ENCODE measurements at regions not wholly inside any gene's neighbourhood (a gene's known extent, or its start where the extent isn't known, plus 50 kb on each side); places are given as distances from the start of the nearest gene placed in this dataset.

GRCh38 chr4:188409851-188410250 is 270.6 kb downstream of the TRIML1 start:
- H3K27me3 ChIP-seq = no peaks in the 10 kb centered on the region
- no peak for TF ChIP-seq CTCF (IDR thresholded peaks at IDR 0.05)
- H3K27ac ChIP-seq = no peak overlapping the region
- H3K36me3 ChIP-seq = no peaks in the 10 kb centered on the region
- no peaks in the 10 kb centered on the region for H3K4me1 ChIP-seq (ENCODE audit: control insufficient read depth in 1 of 2, insufficient read depth in 1 of 2, low read depth in 1 of 2, low read length in 1 of 2)
- no peak overlapping the region for H3K4me3 ChIP-seq (ENCODE audit: low read depth in 1 of 2, low read length in 1 of 2)
- H3K9me3 ChIP-seq = peaks cover 3% of the 10 kb centered on the region

- no peaks in the 10 kb centered on the region for H3K4me1 ChIP-seq (ENCODE audit: control insufficient read depth in 1 of 2, insufficient read depth in 1 of 2, low read depth in 1 of 2, low read length in 1 of 2)
- H3K36me3 ChIP-seq = no peaks in the 10 kb centered on the region
- no peak overlapping the region for H3K27ac ChIP-seq
- H3K4me3 ChIP-seq (ENCODE audit: low read depth in 1 of 2, low read length in 1 of 2) = no peak overlapping the region
- H3K9me3 ChIP-seq = peaks cover 3% of the 10 kb centered on the region
- no peaks in the 10 kb centered on the region for H3K27me3 ChIP-seq
- TF ChIP-seq CTCF (IDR thresholded peaks at IDR 0.05) = no peak
These were observed 272.6 kb downstream of the TRIML1 start for GRCh38 chr4:188411805-188412204.

- no peak overlapping the region for H3K27ac ChIP-seq
- peaks cover 3% of the 10 kb centered on the region for H3K9me3 ChIP-seq
- H3K27me3 ChIP-seq = no peaks in the 10 kb centered on the region
- H3K36me3 ChIP-seq = no peaks in the 10 kb centered on the region
- H3K4me3 ChIP-seq (ENCODE audit: low read depth in 1 of 2, low read length in 1 of 2) = no peak overlapping the region
- no peaks in the 10 kb centered on the region for H3K4me1 ChIP-seq (ENCODE audit: control insufficient read depth in 1 of 2, insufficient read depth in 1 of 2, low read depth in 1 of 2, low read length in 1 of 2)
- no peak for TF ChIP-seq CTCF (IDR thresholded peaks at IDR 0.05)
These were observed 273.3 kb downstream of the TRIML1 start for GRCh38 chr4:188412499-188412898.

- H3K27me3 ChIP-seq = no peaks in the 10 kb centered on the region
- no peaks in the 10 kb centered on the region for H3K4me1 ChIP-seq (ENCODE audit: control insufficient read depth in 1 of 2, insufficient read depth in 1 of 2, low read depth in 1 of 2, low read length in 1 of 2)
- TF ChIP-seq CTCF (IDR thresholded peaks at IDR 0.05) = no peak
- no peak overlapping the region for H3K4me3 ChIP-seq (ENCODE audit: low read depth in 1 of 2, low read length in 1 of 2)
- no peak overlapping the region for H3K27ac ChIP-seq
- H3K9me3 ChIP-seq = peaks cover 3% of the 10 kb centered on the region
- no peaks in the 10 kb centered on the region for H3K36me3 ChIP-seq
These were observed 275.2 kb downstream of the TRIML1 start for GRCh38 chr4:188414441-188414840.

- Histone ChIP-seq H3K27ac (no peak overlapping the region), H3K4me3 (ENCODE audit: low read depth in 1 of 2, low read length in 1 of 2) (no peak overlapping the region), H3K27me3 (no peaks in the 10 kb centered on the region), H3K36me3 (no peaks in the 10 kb centered on the region), H3K9me3 (peaks cover 3% of the 10 kb centered on the region), H3K4me1 (ENCODE audit: control insufficient read depth in 1 of 2, insufficient read depth in 1 of 2, low read depth in 1 of 2, low read length in 1 of 2) (no peaks in the 10 kb centered on the region)
- no peak for TF ChIP-seq CTCF (IDR thresholded peaks at IDR 0.05)
These were observed 277.9 kb downstream of the TRIML1 start for GRCh38 chr4:188417181-188417580.

- H3K36me3 ChIP-seq = no peaks in the 10 kb centered on the region
- no peaks in the 10 kb centered on the region for H3K27me3 ChIP-seq
- H3K9me3 ChIP-seq = no peaks in the 10 kb centered on the region
- no peak overlapping the region for H3K27ac ChIP-seq
- no peaks in the 10 kb centered on the region for H3K4me1 ChIP-seq (ENCODE audit: control insufficient read depth in 1 of 2, insufficient read depth in 1 of 2, low read depth in 1 of 2, low read length in 1 of 2)
- no peak for TF ChIP-seq CTCF (IDR thresholded peaks at IDR 0.05)
- no peak overlapping the region for H3K4me3 ChIP-seq (ENCODE audit: low read depth in 1 of 2, low read length in 1 of 2)
These were observed 283.8 kb downstream of the TRIML1 start for GRCh38 chr4:188423039-188423438.

Measured in neutrophil (primary cell).